Naive thymus-derived CD4-positive, alpha-beta T cell (primary cell): ENCODE measurements at regions not wholly inside any gene's neighbourhood (a gene's known extent, or its start where the extent isn't known, plus 50 kb on each side); places are given as distances from the start of the nearest gene placed in this dataset.

Experiments
- ATAC-seq: fragments of 150-1000 bp; cut with Tn5 transposase; 2 replicates; pipeline ENCODE4 v1.10.0; 2021; ENCODE audit warnings: mild to moderate bottlenecking, moderate library complexity
- CTCF ChIA-PET: fragments of 350-600 bp; sonication (Branson Sonifier 250); formaldehyde crosslinking; loops from one replicate; lab custom pipeline; 2021; ENCODE audit warnings: antibody characterized with exemption; lab: Charles Lee
- POLR2A ChIA-PET: fragments of 350-600 bp; sonication (Branson Sonifier 250); formaldehyde crosslinking; loops from one replicate; lab custom pipeline; 2021; ENCODE audit warnings: antibody characterized with exemption, inconsistent platforms; lab: Charles Lee
- DNase-seq, 9 donors: peaks; one replicate each; pipeline versions ENCODE4 v3.0.0 to v3.0.0-alpha.2; 2020 to 2022; ENCODE audit warnings: mixed read lengths in 1 of 9
- H3K27ac ChIP-seq: one replicate; pipeline ENCODE4 v1.7.0; 2013; ENCODE audit warnings: mild to moderate bottlenecking, low read depth, low read length, moderate library complexity
- H3K27me3 ChIP-seq, 2 donors: one replicate each; pipeline ENCODE4 v1.7.0; 2013; ENCODE audit warnings: low read length in 2 of 2, mild to moderate bottlenecking in 2 of 2, moderate library complexity in 2 of 2; ENCODE audit not compliant: control insufficient read depth in 2 of 2, insufficient read depth in 2 of 2
- H3K36me3 ChIP-seq, 3 experiments: 1 replicate in 2 of 3; 2 replicates in 1 of 3; pipeline ENCODE4 v1.7.0; 2013; ENCODE audit warnings: low read length in 3 of 3, mild to moderate bottlenecking in 3 of 3, moderate library complexity in 1 of 3; ENCODE audit not compliant: insufficient read depth in 3 of 3, control insufficient read depth in 2 of 3
- H3K4me1 ChIP-seq, 2 donors: one replicate each; pipeline ENCODE4 v1.7.0; 2013; ENCODE audit warnings: low read length in 2 of 2, mild to moderate bottlenecking in 2 of 2, moderate library complexity in 1 of 2; ENCODE audit not compliant: control insufficient read depth in 2 of 2, insufficient read depth in 2 of 2
- H3K4me3 ChIP-seq: 2 replicates; pipeline ENCODE4 v1.7.0; 2013; ENCODE audit warnings: mild to moderate bottlenecking, low read length
- H3K9me3 ChIP-seq, 3 experiments: 1 replicate in 2 of 3; 2 replicates in 1 of 3; pipeline ENCODE4 v1.7.0; 2013; ENCODE audit warnings: low read length in 3 of 3; ENCODE audit not compliant: control insufficient read depth in 2 of 3
- H3K27ac Mint-ChIP-seq, 9 donors: one replicate each; pipeline ENCODE4 v1.8.0; 2020 to 2022; ENCODE audit warnings: mixed read lengths in 9 of 9, mild to moderate bottlenecking in 8 of 9, moderate library complexity in 5 of 9, inconsistent platforms in 2 of 9
- H3K27me3 Mint-ChIP-seq, 5 donors: one replicate each; pipeline ENCODE4 v1.8.0; 2021 to 2022; ENCODE audit warnings: mixed read lengths in 5 of 5, mild to moderate bottlenecking in 1 of 5
- H3K36me3 Mint-ChIP-seq, 5 donors: one replicate each; pipeline ENCODE4 v1.8.0; 2020 to 2022; ENCODE audit warnings: mixed read lengths in 5 of 5, mild to moderate bottlenecking in 3 of 5, inconsistent platforms in 1 of 5
- H3K4me1 Mint-ChIP-seq, 7 donors: one replicate each; pipeline ENCODE4 v1.8.0; 2020 to 2022; ENCODE audit warnings: mixed read lengths in 7 of 7, mild to moderate bottlenecking in 3 of 7, inconsistent platforms in 1 of 7
- H3K4me3 Mint-ChIP-seq, 10 donors: one replicate each; pipeline ENCODE4 v1.8.0; 2020 to 2022; ENCODE audit warnings: mild to moderate bottlenecking in 10 of 10, mixed read lengths in 10 of 10, moderate library complexity in 6 of 10, inconsistent platforms in 2 of 10
- H3K9me3 Mint-ChIP-seq, 11 donors: one replicate each; pipeline ENCODE4 v1.8.0; 2020 to 2022; ENCODE audit warnings: mixed read lengths in 11 of 11, mild to moderate bottlenecking in 4 of 11, inconsistent platforms in 1 of 11, moderate library complexity in 1 of 11
- intact Hi-C, 2 donors: fragments of 100-400 bp; cut with micrococcal nuclease; formaldehyde crosslinking; loops; one replicate each; pipeline ENCODE4 v1.15.1; 2023

DNA sequence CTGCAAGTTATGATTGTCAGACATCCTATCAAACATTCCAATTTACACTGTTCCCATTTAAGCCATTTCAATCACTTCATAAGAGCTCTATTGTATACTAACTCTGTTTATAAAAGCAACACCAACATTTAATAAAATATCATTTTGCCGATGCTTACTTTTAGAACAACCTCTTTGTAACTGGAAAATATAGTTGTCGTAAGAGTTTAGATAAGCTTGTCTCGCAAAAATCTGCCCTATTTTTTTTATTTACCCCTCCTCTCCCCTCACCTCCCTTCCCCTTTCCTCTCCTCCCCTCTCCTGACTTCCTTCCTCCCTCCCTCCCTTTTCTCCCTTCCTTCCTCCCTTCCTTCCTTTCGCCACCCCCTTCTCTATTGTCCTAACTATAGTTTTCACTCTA is 105.7 kb upstream of the PEX5L start:
- Histone ChIP-seq H3K4me3 (no peak overlapping the region), H3K9me3 (no peaks in the 10 kb centered on the region), H3K36me3 (no peaks in the 10 kb centered on the region), H3K4me1 (no peaks in the 10 kb centered on the region), H3K27ac (no peak overlapping the region), H3K27me3 (no peaks in the 10 kb centered on the region)
- H3K27me3 Mint-ChIP-seq: no peaks in the 10 kb centered on the region
- DNase-seq: no peak
- POLR2A ChIA-PET: no interaction called here
- H3K9me3 Mint-ChIP-seq: peaks cover 0 to 10% (median 4%) of the 10 kb centered on the region in 11 donors
- CTCF ChIA-PET: no interaction called here
- H3K4me3 Mint-ChIP-seq: no peak overlapping the region
- intact Hi-C loops: no loop called here
- H3K4me1 Mint-ChIP-seq: no peaks in the 10 kb centered on the region
- H3K27ac Mint-ChIP-seq: no peak overlapping the region
- no peaks in the 10 kb centered on the region for H3K36me3 Mint-ChIP-seq
- no peak for ATAC-seq

DNA sequence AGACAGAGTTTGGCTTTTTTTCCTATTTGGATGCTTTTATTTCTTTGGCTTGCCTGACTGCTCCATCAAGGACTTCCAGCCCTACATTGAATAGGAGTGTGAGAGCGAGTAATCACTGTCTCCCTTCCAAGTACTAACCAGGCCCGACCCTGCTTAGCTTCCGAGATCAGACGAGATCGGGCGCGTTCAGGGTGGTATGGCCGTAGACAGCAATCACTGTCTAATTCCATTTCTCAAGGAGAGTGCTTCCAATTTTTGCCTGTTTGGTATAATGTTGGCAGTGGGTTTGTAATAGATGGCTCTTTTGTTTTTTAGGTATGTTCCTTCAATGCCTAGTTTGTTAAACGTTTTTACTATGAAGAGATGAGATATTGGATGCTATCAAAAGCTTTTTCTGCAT is 125.0 kb upstream of the PEX5L start:
- Mint-ChIP-seq H3K4me3 (no peak overlapping the region), H3K9me3 (peaks cover 0 to 44% (median 5%) of the 10 kb centered on the region in 11 donors), H3K27me3 (peaks cover 0 to 8% (median 0%) of the 10 kb centered on the region in 5 donors), H3K36me3 (peaks cover 0 to 5% (median 0%) of the 10 kb centered on the region in 5 donors), H3K27ac (no peak overlapping the region), H3K4me1 (no peaks in the 10 kb centered on the region)
- Histone ChIP-seq H3K9me3 (no peaks in the 10 kb centered on the region), H3K27ac (no peak overlapping the region), H3K4me1 (no peaks in the 10 kb centered on the region), H3K27me3 (no peaks in the 10 kb centered on the region), H3K36me3 (no peaks in the 10 kb centered on the region), H3K4me3 (no peak overlapping the region)
- CTCF ChIA-PET: no interaction called here
- DNase-seq (no peak), ATAC-seq (no peak)
- intact Hi-C loops: no loop called here
- POLR2A ChIA-PET: no interaction called here

DNA sequence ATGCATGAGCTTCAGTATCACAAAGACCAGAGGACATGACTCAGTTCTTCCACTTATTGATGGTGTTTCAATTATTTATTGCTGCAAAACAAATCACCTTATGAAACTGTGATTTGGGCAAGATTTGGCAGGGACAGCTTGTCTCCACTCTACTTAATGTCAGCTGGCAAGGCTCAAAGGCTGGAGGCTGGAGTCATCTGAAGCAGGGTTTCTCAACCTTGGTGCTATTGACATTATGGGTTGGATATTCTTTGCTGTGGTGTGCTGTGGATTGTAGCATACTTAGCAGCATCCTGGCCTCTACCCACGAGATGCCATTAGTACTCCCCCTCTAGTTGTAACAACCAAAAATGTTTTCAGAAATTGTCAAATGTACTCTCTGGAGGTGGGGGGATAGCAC is 138.8 kb upstream of the PEX5L start:
- Mint-ChIP-seq H3K36me3 (no peaks in the 10 kb centered on the region), H3K27ac (no peak overlapping the region), H3K9me3 (peaks cover 0 to 7% (median 0%) of the 10 kb centered on the region in 11 donors), H3K27me3 (no peaks in the 10 kb centered on the region), H3K4me1 (no peaks in the 10 kb centered on the region), H3K4me3 (no peak overlapping the region)
- no peaks in the 10 kb centered on the region for H3K9me3 ChIP-seq
- intact Hi-C loops: no loop called here
- no peak overlapping the region for H3K4me3 ChIP-seq
- no peak overlapping the region for H3K27ac ChIP-seq
- no peaks in the 10 kb centered on the region for H3K4me1 ChIP-seq
- H3K36me3 ChIP-seq: no peaks in the 10 kb centered on the region
- ATAC-seq: no peak
- CTCF ChIA-PET: no interaction called here
- no peaks in the 10 kb centered on the region for H3K27me3 ChIP-seq
- POLR2A ChIA-PET: no interaction called here
- DNase-seq: no peak

DNA sequence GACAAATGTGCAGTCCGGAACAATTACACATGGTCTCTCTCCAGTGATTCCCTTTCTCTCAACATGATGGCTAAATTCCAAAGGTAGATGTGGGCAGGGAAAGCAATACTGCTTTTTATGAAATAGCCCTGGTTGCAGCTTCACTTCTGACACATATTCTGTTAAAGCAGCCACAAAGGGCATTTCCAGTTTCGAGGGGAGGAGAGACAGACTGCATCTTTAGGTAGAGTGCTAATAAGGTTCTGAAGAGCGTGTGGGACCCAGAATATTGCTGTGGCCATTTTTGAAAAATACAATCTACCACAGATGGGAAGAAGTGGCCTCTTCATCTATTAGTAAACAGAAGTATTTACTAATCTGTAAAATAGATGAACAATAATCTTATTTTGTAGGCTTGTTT is 139.3 kb upstream of the PEX5L start:
- DNase-seq (no peak), ATAC-seq (no peak)
- Mint-ChIP-seq H3K36me3 (no peaks in the 10 kb centered on the region), H3K27ac (no peak overlapping the region), H3K4me3 (no peak overlapping the region), H3K9me3 (peaks cover 0 to 7% (median 0%) of the 10 kb centered on the region in 11 donors), H3K4me1 (no peaks in the 10 kb centered on the region), H3K27me3 (no peaks in the 10 kb centered on the region)
- Histone ChIP-seq H3K36me3 (no peaks in the 10 kb centered on the region), H3K4me1 (no peaks in the 10 kb centered on the region), H3K9me3 (no peaks in the 10 kb centered on the region), H3K27me3 (no peaks in the 10 kb centered on the region), H3K4me3 (no peak overlapping the region), H3K27ac (no peak overlapping the region)
- POLR2A ChIA-PET: no interaction called here
- CTCF ChIA-PET: no interaction called here
- intact Hi-C loops: no loop called here

DNA sequence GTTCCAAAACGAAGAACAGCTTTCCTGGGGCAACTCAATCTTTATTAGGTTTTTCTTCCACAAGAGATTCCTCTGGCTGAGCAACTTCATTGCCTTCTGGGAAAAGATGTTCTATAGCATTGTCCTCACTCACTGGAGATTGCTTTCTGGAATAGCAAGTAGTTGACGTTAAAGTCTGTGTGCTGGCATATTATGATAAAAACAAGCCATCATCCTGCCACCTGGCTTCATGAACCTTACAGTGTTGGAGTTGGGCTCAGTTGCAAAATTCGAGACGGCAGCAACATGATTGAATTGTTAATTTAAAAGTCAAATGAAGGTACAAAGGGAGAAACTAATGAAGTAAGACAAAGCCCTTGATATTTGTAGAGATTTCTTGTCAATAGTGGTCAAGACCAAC is 140.5 kb upstream of the PEX5L start:
- Histone ChIP-seq H3K27ac (no peak overlapping the region), H3K4me3 (no peak overlapping the region), H3K4me1 (no peaks in the 10 kb centered on the region), H3K36me3 (no peaks in the 10 kb centered on the region), H3K27me3 (no peaks in the 10 kb centered on the region), H3K9me3 (no peaks in the 10 kb centered on the region)
- Mint-ChIP-seq H3K36me3 (no peaks in the 10 kb centered on the region), H3K27ac (no peak overlapping the region), H3K9me3 (peaks cover 0 to 7% (median 0%) of the 10 kb centered on the region in 11 donors), H3K27me3 (no peaks in the 10 kb centered on the region), H3K4me3 (no peak overlapping the region), H3K4me1 (no peaks in the 10 kb centered on the region)
- no peak for DNase-seq
- ChIA-PET POLR2A (no interaction called here), CTCF (no interaction called here)
- intact Hi-C loops: no loop called here
- ATAC-seq: no peak

DNA sequence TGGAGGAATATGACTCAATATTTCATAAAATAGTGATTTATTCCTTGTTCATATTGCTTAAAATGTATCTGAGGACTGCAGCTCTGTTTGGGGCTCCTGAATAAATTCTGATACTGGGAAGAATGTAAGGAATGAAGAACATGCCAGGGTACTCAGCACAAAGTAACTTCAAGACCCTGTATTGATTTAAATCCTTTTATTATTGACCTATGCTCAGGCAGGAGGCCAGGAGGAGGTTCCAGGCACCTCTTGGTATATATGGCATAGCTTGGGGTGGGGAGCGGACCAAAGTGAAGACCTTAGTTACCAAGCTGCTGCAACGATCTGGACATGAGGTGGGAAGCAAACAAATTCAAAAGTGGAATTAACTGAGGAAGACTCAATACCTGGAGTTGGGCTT is 142.8 kb upstream of the PEX5L start:
- no peak overlapping the region for H3K4me3 ChIP-seq
- Mint-ChIP-seq H3K27me3 (no peaks in the 10 kb centered on the region), H3K27ac (no peak overlapping the region), H3K4me3 (no peak overlapping the region), H3K9me3 (peaks cover 0 to 3% (median 0%) of the 10 kb centered on the region in 11 donors), H3K4me1 (no peaks in the 10 kb centered on the region), H3K36me3 (no peaks in the 10 kb centered on the region)
- no peak for ATAC-seq
- no peaks in the 10 kb centered on the region for H3K9me3 ChIP-seq
- ChIA-PET CTCF (no interaction called here), POLR2A (no interaction called here)
- DNase-seq: no peak
- intact Hi-C loops: no loop called here
- no peaks in the 10 kb centered on the region for H3K36me3 ChIP-seq
- H3K4me1 ChIP-seq: no peaks in the 10 kb centered on the region
- no peaks in the 10 kb centered on the region for H3K27me3 ChIP-seq
- no peak overlapping the region for H3K27ac ChIP-seq

DNA sequence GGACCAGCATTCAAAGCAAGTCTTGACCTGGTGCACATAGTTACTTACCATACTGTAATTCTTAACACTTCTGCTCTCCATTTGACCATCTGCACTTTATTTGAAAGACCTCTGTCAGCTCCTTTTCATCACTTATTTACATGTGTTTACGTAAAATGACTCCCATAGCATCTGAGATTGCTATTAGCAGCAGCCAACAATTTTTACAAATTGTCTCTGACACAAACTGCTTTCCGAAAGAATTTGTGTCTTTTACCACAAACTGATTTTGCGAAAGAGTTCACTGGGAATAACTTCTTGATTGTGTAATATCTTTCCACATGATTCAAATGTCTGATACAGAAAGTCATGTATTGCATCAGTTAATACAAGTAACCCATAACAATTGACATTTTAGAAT is 144.1 kb upstream of the PEX5L start:
- ChIA-PET POLR2A (no interaction called here), CTCF (no interaction called here)
- no peaks in the 10 kb centered on the region for H3K4me1 ChIP-seq
- DNase-seq (no peak), ATAC-seq (no peak)
- no peak overlapping the region for H3K27ac Mint-ChIP-seq
- H3K4me1 Mint-ChIP-seq: no peaks in the 10 kb centered on the region
- H3K4me3 Mint-ChIP-seq: no peak overlapping the region
- H3K4me3 ChIP-seq: no peak overlapping the region
- H3K9me3 ChIP-seq: no peaks in the 10 kb centered on the region
- H3K36me3 Mint-ChIP-seq: no peaks in the 10 kb centered on the region
- H3K9me3 Mint-ChIP-seq: peaks cover 0 to 4% (median 0%) of the 10 kb centered on the region in 11 donors
- H3K27me3 ChIP-seq: no peaks in the 10 kb centered on the region
- no peak overlapping the region for H3K27ac ChIP-seq
- H3K36me3 ChIP-seq: no peaks in the 10 kb centered on the region
- H3K27me3 Mint-ChIP-seq: no peaks in the 10 kb centered on the region
- intact Hi-C loops: no loop called here
